ENCODE measurements at regions not wholly inside any gene's neighbourhood (a gene's known extent, or its start where the extent isn't known, plus 50 kb on each side); places are given as distances from the start of the nearest gene placed in this dataset.

DNA sequence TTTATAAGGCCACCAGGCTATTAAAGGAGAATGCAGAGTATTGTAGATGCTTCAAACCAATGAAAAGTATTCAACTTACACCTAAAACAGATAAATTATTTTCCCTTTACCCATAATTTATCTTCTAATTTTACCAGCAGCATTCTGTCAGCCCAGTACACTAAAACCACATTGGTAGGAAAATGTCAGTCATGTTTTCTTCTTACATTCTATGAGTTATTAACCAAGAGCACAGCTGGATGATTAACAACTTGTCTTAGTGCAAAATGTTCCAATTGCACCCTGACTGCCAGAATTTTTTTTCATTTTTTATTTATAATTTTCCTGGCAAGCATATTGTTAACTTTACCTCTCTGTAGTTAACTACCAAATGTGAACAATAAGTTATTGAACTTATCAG is 79.0 kb upstream of the WDR75 start:
- DNase-seq, result no peak
- intact Hi-C loops (cut with DNase I), result no loop called here

- intact Hi-C loops (cut with DNase I), result no loop called here
- no peak for DNase-seq
Measured at GRCh38 chr2:189363559-189363958, 77.7 kb upstream of the WDR75 start.

DNA sequence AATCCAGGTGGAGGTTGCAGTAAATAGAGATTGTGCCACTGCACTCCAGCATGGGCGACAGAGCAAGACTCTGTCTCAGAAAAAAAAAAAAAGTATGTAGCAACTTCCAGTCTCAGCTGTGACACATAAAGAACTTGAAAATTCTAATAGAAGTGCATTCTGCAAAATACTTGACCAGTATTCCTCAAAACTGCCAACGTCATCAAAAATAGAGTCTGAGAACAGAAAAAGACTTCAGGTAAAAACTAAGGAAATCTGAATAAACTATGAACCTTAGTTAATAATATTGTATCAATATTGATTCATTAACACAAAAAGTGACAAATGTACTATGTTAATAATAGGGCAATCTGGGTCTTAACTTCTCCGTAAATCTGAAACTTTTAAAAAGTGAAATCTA is 76.7 kb upstream of the WDR75 start:
- no peak for DNase-seq
- intact Hi-C loops (cut with DNase I), result no loop called here

DNA sequence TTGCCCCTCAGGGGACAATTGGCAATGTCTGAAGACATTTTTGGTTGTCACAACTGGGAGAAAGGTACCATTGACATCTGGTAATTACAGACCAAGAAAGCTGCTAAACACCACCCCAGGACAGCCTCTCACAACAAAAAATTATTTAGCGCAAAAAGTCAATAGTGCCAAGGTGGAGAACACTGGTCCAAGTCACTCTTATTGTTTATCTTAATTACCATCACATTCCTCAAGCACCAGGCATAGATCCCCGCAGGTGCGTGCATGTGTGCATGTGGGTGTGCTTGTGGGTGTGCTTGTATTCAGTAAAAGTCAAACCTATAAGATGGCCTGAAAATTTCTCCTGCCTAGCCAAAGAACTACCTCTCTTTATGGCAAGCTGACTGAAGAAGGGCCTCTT is 74.9 kb upstream of the WDR75 start:
- DNase-seq, result no peak
- intact Hi-C loops (cut with DNase I), result no loop called here

DNA sequence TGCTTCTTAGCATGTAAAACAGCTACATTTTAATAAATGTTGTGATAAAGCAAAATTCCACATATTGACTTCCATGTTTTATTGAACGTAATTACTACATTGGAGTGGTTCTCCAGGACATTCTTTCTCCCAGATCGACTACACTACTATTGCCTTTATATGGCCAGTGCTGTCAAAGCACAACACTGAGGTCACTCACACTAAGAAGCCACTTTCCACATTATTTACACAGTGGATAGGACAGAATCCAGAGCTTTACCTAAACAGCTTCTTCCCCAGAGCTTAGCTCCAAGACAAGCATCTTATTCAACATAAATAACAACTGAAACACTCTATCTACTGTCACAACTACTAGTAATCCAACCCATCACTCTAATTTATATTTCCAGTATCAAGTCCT is 73.9 kb upstream of the WDR75 start:
- intact Hi-C loops (cut with DNase I), result no loop called here
- DNase-seq, result no peak

DNA sequence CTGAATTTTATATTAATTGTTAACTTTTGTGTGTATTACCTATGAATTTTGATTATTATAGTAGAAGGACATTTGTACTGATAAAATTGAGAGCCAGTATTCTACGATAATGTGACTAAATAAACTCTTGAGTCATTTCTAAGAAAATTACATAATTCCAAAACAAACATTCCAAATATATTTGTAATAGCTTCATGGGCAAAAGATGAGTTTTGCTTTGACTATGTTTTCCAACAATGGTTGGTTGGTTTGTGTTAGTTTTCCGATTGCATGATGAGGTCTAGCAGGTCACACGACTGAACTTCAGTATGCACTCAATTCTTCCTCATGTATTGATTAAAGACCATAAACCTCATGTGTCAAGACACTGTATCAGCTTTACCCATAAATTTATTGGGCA is 71.7 kb upstream of the WDR75 start:
- intact Hi-C loops (cut with DNase I), result no loop called here
- DNase-seq, result no peak

DNA sequence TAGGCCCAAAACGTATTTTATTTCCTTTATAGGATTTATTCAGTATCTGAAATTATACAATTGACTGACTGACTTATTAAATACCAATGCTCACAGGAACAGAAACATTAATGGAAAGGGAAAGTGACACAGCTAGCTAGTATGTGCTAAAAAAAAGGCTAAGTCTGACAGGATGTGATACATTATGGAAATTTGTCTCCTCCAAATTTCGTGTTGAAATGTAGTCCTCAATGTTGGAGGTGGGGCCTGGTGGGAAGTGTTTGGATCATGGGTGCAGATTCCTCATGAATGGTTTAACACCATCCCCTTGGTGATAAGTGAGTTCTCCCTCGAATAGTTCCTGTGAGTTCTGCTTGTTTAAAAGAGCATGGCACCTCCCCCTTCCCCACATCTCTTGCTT is 70.6 kb upstream of the WDR75 start:
- DNase-seq, result no peak
- intact Hi-C loops (cut with DNase I), result no loop called here

DNA sequence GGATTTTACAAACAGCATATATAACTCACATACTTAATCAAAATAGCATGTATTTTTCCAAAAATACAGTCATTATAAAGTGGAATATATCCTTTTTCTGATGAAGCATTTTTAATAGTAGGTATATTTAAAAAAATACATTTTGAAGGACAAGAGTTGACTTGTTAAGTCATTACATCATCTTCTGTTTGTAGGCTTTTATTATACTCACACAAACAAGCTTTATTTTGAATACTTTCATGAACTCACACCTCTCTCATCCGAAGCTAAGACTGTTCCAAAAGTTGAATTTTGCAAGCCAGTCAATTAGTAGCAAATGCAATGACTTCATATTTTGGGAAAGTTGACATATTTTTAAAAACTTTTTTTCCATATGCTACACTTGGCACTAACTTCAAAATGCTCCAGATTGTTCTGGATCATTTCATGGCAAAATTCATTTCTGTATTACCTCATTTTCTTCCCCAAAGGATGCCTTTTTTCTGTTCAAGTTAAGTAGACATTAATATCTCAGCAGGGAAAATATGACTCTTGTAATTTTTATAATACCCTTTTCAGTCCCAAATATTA is 68.5 kb upstream of the WDR75 start:
- intact Hi-C loops (cut with DNase I), result no loop called here
- DNase-seq, result no peak

- intact Hi-C loops (cut with DNase I), result no loop called here
- no peak for DNase-seq
Measured at GRCh38 chr2:189374481-189374880, 66.8 kb upstream of the WDR75 start.

- intact Hi-C loops (cut with DNase I), result no loop called here
- no peak for DNase-seq
Measured at GRCh38 chr2:189375842-189376241, 65.4 kb upstream of the WDR75 start.

GRCh38 chr2:189379287-189379630 is 62.0 kb upstream of the WDR75 start:
- DNase-seq, result no peak
- intact Hi-C loops (cut with DNase I), result no loop called here

- intact Hi-C loops (cut with DNase I), result no loop called here
- DNase-seq, result no peak
Measured at GRCh38 chr2:189379731-189380261, 61.5 kb upstream of the WDR75 start.

DNA sequence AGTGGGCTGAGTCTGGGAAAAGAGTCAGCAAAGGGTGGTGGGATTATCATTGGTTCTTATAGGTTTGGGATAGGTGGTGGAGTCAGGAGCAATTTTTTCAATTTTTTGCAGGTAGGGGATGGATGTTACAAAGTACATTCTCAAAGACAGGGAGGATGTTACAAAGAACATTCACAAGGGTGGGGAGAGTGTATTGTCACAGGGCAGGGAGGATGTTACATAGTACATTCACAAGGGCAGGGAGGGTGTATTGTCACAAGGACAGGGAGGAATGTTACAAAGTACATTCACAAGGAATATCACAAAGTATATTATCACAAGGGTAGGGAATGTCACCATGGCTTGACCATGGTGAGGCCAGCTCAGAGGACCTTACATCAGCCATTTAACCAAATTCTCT is 58.6 kb upstream of the WDR75 start:
- no peak for DNase-seq
- intact Hi-C loops (cut with DNase I), result no loop called here

- intact Hi-C loops (cut with DNase I), result no loop called here
- DNase-seq, result no peak
Measured at GRCh38 chr2:189386741-189387140, 54.5 kb upstream of the WDR75 start.

DNA sequence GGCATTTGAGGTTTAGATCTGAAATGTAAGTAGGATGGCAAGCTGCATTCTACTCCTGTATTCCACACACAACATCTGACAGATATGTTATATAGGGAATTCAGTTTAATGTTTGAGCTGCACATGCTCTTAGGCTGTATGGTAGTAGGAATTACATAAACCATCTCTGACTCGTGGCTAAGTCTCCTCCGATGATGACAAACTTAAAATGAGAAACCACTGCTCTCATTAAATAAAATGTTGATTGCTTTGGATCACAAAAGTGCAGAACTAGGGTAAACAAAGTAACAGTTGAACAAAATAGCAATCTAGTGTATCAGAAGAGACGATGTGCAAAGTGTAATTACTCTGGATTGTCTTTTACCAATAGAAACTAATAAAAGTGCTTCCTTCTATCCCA is 50.1 kb upstream of the WDR75 start:
- intact Hi-C loops (cut with DNase I), result no loop called here
- DNase-seq, result no peak

Measured in posterior cingulate gyrus (tissue), 11 donors.